Nephron (organoid): ENCODE measurements at regions not wholly inside any gene's neighbourhood (a gene's known extent, or its start where the extent isn't known, plus 50 kb on each side); places are given as distances from the start of the nearest gene placed in this dataset.
"Not testable (repeated sequence)": the region's sequence is repeated elsewhere in the genome, so short reads cannot be mapped to it uniquely, and the experiment has no call there.

Source experiments
- H3K27ac Mint-ChIP-seq, 3 experiments: 2 replicates each; pipeline ENCODE4 v1.8.0; 2020; ENCODE audit warnings: mixed read lengths in 3 of 3, mild to moderate bottlenecking in 2 of 3, moderate library complexity in 1 of 3
- H3K27me3 Mint-ChIP-seq: 2 replicates; pipeline ENCODE4 v1.8.0; 2021; ENCODE audit warnings: low read depth, mild to moderate bottlenecking, moderate library complexity, mixed read lengths
- H3K36me3 Mint-ChIP-seq: 2 replicates; pipeline ENCODE4 v1.8.0; 2020; ENCODE audit warnings: low read depth, mixed read lengths
- H3K4me1 Mint-ChIP-seq: 2 replicates; pipeline ENCODE4 v1.8.0; 2020; ENCODE audit warnings: mixed read lengths
- H3K4me3 Mint-ChIP-seq, 3 experiments: 2 replicates each; pipeline ENCODE4 v1.8.0; 2020; ENCODE audit warnings: mild to moderate bottlenecking in 3 of 3, mixed read lengths in 3 of 3, moderate library complexity in 2 of 3
- H3K9me3 Mint-ChIP-seq: 2 replicates; pipeline ENCODE4 v1.8.0; 2020; ENCODE audit warnings: mixed read lengths
- TF ChIP-seq, protein P1 (sequence below), 3 experiments: fragments of 200-600 bp; sonication (generic); IDR thresholded peaks; one replicate each; pipeline ENCODE4 v1.5.0; 2021; ENCODE audit warnings: antibody characterized with exemption in 3 of 3; ENCODE audit not compliant: unreplicated experiment in 3 of 3

DNA sequence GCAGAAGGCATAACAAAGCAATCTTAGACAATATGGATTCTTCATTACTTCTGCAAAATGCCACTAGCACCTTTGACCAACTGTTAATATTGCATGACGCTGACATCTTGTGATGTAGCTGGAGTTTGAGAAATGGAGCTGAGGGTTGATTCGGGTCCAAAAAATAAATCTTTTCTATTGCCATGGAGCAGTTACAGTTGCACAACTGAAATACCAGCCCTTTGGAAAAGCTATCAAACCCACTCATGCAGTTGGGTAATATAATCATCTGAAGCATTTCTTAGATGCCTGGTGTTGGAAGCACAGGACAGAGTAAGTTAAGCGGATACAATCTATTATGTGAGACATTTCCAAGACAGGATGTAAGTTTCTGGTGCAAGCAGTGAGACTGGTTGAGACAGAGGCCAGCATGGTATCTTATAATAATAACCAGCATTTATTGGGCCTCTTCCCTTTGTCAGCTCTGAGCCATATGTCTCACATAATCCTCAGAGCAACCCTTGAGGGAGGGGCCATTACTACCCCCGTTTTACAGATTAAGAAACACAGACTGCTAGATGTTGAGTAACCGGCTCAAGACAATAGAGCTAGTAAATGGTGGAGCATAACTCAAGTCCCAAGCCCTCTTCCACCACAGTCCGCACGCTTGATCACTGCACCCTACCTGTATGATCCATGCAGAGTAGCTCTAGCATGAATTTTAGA, 74.9 kb upstream of the CAPRIN1 start:
- Mint-ChIP-seq H3K4me1 (peaks cover 21% of the 10 kb centered on the region), H3K36me3 (no peaks in the 10 kb centered on the region), H3K27ac (peak overlapping the region; percentile 36 to 73 (median 68)), H3K27me3 (no peaks in the 10 kb centered on the region), H3K9me3 (no peaks in the 10 kb centered on the region), H3K4me3 (no peak overlapping the region)
- TF ChIP-seq, protein P1, sequence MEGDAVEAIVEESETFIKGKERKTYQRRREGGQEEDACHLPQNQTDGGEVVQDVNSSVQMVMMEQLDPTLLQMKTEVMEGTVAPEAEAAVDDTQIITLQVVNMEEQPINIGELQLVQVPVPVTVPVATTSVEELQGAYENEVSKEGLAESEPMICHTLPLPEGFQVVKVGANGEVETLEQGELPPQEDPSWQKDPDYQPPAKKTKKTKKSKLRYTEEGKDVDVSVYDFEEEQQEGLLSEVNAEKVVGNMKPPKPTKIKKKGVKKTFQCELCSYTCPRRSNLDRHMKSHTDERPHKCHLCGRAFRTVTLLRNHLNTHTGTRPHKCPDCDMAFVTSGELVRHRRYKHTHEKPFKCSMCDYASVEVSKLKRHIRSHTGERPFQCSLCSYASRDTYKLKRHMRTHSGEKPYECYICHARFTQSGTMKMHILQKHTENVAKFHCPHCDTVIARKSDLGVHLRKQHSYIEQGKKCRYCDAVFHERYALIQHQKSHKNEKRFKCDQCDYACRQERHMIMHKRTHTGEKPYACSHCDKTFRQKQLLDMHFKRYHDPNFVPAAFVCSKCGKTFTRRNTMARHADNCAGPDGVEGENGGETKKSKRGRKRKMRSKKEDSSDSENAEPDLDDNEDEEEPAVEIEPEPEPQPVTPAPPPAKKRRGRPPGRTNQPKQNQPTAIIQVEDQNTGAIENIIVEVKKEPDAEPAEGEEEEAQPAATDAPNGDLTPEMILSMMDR (IDR thresholded peaks at IDR 0.05; ENCODE audit: unreplicated experiment in 3 of 3): no peak

DNA sequence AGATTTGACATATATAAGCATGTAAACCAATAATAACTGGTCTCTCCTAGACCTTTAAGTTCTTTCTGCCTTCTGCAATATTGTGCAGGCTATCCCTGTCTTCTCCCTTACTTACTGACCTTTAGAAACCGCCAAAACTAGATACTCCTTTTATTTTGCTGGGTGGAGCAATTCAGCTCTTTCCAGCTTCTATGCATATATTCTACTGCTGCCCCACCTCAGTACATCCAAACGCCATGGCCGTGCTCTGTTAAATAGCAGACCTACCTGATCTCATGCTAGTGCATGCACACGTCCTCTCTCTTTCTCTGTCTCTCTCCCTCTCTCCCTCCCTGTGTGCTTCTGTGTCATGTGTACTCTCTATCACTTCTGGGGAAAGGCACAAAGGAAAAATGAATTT, 76.7 kb upstream of the CAPRIN1 start:
- H3K4me3 Mint-ChIP-seq: no peak overlapping the region
- H3K9me3 Mint-ChIP-seq: no peaks in the 10 kb centered on the region
- H3K27ac Mint-ChIP-seq: no peak overlapping the region
- H3K36me3 Mint-ChIP-seq: no peaks in the 10 kb centered on the region
- TF ChIP-seq, protein P1 (IDR thresholded peaks at IDR 0.05; ENCODE audit: unreplicated experiment in 3 of 3): no peak
- H3K27me3 Mint-ChIP-seq: no peaks in the 10 kb centered on the region
- peaks cover 8% of the 10 kb centered on the region for H3K4me1 Mint-ChIP-seq

DNA sequence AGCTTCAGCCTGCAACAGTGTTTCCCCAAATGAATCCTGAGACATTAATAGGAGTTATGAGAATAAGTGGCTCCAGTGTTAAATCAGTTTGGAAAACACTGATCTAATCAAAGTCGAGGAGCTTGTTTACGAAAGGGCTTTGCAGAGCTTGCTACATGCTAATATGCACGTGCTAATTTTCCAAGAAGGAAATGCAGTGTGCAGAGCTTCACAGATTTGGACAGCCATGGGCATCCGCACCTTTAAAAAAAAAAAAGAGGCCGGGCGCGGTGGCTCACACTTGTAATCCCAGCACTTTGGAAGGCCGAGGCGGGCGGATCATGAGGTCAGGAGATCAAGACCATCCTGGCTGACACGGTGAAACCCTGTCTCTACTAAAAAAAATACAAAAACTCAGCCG, 79.7 kb upstream of the LMO2 start:
- not testable (repeated sequence) for H3K4me3 Mint-ChIP-seq, H3K9me3 Mint-ChIP-seq, H3K27me3 Mint-ChIP-seq

DNA sequence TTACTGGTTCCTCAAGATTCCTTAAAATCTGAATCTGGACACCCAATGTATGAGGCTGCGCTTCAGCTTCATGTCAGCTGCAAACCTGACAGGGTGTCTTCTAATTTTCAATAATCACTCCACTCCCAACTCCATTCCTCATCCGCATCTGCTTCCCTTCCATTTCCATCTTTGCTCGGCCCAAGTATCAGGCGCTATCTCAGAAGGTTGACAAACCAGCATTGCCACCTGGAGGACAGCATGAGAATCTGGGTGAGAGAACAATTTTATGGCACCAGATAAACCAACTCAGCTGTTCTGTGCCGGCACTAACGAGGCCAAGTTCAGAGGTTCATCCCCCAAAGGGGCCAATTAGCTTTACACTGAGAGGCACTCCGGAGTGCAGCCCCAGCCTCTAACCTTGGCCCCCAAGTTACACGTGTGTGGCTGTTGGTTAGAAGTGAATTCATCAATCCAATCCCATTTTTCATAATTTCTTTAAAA, 79.1 kb upstream of the LMO2 start:
- no peaks in the 10 kb centered on the region for H3K36me3 Mint-ChIP-seq
- H3K9me3 Mint-ChIP-seq: no peaks in the 10 kb centered on the region
- peaks cover 5% of the 10 kb centered on the region for H3K27me3 Mint-ChIP-seq
- H3K27ac Mint-ChIP-seq: no peak overlapping the region
- no peak overlapping the region for H3K4me3 Mint-ChIP-seq
- TF ChIP-seq, protein P1 (IDR thresholded peaks at IDR 0.05; ENCODE audit: unreplicated experiment in 3 of 3): peak; percentile 58 to 69 (median 60)
- no peaks in the 10 kb centered on the region for H3K4me1 Mint-ChIP-seq

More for the DNA sequence above, 79.7 kb upstream of the LMO2 start:
- H3K4me1 Mint-ChIP-seq, H3K36me3 Mint-ChIP-seq, H3K27ac Mint-ChIP-seq: not testable (repeated sequence)

DNA sequence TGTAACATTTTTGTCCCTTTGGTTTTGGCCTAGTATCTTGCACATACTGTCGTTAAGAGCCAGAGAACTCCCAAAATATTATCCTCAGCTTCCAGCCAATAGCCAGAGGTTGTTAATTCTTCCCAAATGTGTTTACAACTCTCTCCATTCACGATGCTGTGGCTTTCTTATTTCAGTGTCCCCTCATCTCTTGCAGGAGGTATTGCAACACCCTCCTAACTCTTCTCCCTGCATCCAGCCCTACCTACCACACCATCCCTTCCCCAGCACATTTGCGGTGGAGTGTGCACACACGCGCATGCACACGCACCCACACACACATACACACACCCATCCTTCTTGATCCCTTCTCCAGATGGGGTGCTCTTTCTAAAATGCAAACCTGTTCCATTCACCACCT, 75.6 kb upstream of the LMO2 start:
- Mint-ChIP-seq H3K4me3 (no peak overlapping the region), H3K27ac (no peak overlapping the region), H3K9me3 (no peaks in the 10 kb centered on the region), H3K4me1 (no peaks in the 10 kb centered on the region), H3K36me3 (no peaks in the 10 kb centered on the region), H3K27me3 (peaks cover 5% of the 10 kb centered on the region)
- TF ChIP-seq, protein P1 (IDR thresholded peaks at IDR 0.05; ENCODE audit: unreplicated experiment in 3 of 3): no peak

DNA sequence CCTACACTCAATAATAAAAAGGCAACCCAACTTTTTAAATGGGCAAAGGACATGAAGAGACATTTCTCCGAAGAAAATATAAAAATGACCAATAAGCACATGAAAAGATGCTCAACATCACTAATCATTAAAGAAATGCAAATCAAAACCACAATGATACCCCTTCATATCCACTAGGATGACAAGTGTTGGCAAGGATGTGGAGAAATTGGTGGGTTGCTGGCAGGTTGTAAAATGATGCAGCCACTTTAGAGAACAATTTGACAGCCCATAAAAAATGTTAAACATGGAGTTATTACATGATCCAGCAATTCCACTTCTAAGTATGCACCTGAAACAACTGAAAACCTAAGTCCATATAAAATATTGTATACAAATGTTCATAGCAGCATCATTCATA, 73.2 kb upstream of the LMO2 start:
- Mint-ChIP-seq H3K9me3 (no peaks in the 10 kb centered on the region), H3K27ac (no peak overlapping the region), H3K4me3 (no peak overlapping the region), H3K36me3 (no peaks in the 10 kb centered on the region), H3K4me1 (no peaks in the 10 kb centered on the region), H3K27me3 (peaks cover 5% of the 10 kb centered on the region)
- TF ChIP-seq, protein P1 (IDR thresholded peaks at IDR 0.05; ENCODE audit: unreplicated experiment in 3 of 3): no peak
